ENCODE measurements at regions not wholly inside any gene's neighbourhood (a gene's known extent, or its start where the extent isn't known, plus 50 kb on each side); places are given as distances from the start of the nearest gene placed in this dataset.

DNA sequence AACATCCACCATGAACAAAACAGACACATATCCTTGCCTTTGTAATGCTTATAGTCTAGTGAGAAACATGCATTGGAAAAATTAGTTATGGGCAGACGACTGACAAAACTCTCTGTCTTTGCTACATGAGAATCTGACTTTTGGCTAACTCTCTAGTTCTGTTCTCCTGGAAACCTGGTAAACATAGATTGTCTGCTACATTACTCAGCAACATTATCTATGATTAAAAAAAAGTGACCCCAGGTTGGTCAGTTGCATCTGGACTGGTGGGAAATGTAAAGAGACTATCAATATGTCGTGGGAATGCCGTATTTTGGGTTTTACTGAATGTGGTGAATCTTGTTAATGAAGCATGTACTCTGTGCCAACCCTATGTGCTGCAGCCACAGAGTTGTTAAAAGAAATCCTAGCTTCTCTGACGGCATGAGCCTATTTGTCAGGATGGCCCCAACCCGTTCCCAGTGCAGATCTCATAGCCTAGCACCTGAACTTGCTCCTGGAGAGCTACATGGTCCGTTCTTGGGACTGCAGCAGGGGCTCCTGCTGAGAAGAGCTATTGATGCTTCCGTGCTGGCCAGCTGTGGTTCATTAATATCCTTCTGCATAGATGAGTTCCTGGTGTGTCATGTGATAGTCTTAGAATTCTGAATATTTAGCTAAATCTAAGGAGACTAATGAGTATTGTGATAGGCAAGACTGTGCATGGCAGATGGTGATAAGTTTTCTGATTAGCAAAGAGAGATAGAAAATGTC, 311.7 kb upstream of the ZNF717 start:
- no peak overlapping the region for H3K4me3 ChIP-seq (ENCODE audit: low read depth, low read length)
- TF ChIP-seq, protein P1, sequence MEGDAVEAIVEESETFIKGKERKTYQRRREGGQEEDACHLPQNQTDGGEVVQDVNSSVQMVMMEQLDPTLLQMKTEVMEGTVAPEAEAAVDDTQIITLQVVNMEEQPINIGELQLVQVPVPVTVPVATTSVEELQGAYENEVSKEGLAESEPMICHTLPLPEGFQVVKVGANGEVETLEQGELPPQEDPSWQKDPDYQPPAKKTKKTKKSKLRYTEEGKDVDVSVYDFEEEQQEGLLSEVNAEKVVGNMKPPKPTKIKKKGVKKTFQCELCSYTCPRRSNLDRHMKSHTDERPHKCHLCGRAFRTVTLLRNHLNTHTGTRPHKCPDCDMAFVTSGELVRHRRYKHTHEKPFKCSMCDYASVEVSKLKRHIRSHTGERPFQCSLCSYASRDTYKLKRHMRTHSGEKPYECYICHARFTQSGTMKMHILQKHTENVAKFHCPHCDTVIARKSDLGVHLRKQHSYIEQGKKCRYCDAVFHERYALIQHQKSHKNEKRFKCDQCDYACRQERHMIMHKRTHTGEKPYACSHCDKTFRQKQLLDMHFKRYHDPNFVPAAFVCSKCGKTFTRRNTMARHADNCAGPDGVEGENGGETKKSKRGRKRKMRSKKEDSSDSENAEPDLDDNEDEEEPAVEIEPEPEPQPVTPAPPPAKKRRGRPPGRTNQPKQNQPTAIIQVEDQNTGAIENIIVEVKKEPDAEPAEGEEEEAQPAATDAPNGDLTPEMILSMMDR (conservative IDR thresholded peaks at IDR 0.05; ENCODE audit: low read depth, low read length) = no peak
- peak; percentile 77 for DNase-seq (ENCODE audit: low read depth)

DNA sequence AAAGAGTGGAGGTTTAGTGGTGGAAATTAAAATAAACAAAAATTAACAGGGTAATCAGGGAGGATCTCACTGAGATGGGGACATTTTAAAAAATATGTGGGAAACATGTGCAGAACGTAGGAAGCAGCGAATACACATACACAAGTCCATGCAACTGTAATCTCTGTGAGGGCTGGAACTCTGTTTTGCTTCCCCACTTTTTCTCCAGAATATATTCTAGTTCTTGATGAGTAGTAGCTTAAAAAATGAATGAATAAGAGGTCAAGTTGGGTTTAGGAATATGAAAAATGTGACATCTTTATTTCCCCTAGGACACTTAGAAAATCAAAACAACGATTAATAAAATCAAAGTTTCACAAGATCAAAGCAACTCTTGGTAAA, 312.2 kb upstream of the ZNF717 start:
- no peak overlapping the region for H3K4me3 ChIP-seq (ENCODE audit: low read depth, low read length)
- TF ChIP-seq, protein P1 (conservative IDR thresholded peaks at IDR 0.05; ENCODE audit: low read depth, low read length) = no peak
- peak; percentile 54 for DNase-seq (ENCODE audit: low read depth)

DNA sequence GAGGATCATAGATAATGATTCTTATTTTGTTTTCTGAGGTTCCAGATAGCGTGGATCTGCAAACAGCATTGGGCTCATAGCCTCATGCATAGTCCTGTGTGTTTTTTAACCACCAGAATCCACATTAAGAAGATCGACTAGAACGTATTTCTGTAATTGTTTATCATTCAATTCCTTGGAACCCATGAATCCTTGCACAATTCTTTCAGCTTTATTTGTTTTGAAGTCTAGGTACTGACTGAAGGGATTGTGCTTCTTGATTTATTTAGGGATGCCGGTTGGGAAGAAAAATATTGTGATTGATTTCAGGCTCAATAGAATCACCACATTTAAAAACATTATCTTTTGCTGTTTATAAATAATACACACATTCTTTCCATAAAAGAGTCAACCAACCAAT, 314.6 kb upstream of the ZNF717 start:
- DNase-seq (ENCODE audit: low read depth) = no peak
- no peak overlapping the region for H3K4me3 ChIP-seq (ENCODE audit: low read depth, low read length)
- TF ChIP-seq, protein P1 (conservative IDR thresholded peaks at IDR 0.05; ENCODE audit: low read depth, low read length) = no peak

DNA sequence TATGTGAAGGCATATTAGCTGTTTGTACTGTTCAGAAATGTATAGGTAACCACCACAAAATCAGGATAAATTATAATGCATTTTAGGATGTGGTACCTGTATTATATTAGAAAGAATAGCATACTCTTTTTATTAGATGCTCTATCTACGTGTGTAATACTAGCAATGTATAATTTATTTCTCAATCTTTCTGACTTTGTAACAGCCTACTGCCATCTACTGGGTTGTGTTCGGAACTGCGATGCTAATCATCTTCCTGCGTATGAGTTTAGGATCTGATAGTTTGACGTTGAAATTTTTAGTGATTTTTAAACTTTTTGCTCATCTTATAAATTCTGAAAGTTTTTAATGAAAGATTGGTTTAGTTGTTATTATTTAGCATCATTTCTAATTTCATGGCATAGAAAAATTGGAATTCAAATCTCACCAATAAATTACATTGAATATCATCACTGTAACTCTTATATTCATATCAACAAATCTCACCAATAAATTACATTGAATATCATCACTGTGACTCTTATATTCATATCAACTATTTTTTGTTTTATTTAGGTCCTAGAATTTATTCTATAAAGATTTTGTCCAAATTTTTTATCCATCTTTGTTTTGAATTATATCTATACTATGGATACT, 322.7 kb upstream of the ZNF717 start:
- TF ChIP-seq, protein P1 (conservative IDR thresholded peaks at IDR 0.05; ENCODE audit: low read depth, low read length) = peak; percentile 90
- peak; percentile 82 for DNase-seq (ENCODE audit: low read depth)
- H3K4me3 ChIP-seq (ENCODE audit: low read depth, low read length) = no peak overlapping the region

DNA sequence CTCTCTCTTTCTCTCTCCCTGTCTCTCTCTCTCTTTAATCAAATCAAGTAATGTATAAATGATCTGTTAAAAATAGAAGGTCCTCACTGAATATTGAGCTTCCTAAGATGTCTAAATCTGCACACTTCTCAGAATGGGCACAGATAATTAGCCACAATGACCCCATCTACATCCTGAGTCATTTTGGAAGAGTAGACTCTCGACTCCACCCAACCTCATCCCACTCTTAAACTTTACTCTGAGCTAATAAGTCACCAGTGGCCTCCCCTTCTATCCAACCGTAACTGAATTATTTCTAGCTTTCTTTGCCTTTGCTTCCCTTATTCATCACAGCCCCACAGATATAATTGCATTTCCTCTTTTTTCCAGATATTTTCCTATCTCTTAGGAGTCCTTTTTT, 326.5 kb upstream of the ZNF717 start:
- H3K4me3 ChIP-seq (ENCODE audit: low read depth, low read length) = no peak overlapping the region
- no peak for DNase-seq (ENCODE audit: low read depth)
- TF ChIP-seq, protein P1 (conservative IDR thresholded peaks at IDR 0.05; ENCODE audit: low read depth, low read length) = no peak

DNA sequence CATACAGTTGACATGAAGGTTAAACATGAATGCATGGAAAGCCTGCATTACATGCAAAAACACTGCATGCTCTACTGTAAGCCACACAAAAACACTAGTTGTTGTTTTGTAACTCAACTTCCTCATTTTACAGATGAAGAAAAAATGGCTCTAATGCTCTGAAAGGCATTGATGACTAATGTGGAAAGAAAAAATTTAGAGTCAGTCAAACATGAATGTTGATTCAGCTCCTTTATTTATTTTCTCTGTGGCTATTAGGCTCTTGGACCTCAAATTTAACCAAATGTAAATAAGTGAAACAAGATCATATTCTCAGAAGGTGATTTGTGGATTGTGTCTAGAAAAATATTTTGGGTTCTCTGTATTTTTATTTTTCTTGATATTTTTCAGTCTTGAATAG, 336.7 kb upstream of the ZNF717 start:
- TF ChIP-seq, protein P1 (conservative IDR thresholded peaks at IDR 0.05; ENCODE audit: low read depth, low read length) = no peak
- no peak overlapping the region for H3K4me3 ChIP-seq (ENCODE audit: low read depth, low read length)
- peak; percentile 62 for DNase-seq (ENCODE audit: low read depth)

DNA sequence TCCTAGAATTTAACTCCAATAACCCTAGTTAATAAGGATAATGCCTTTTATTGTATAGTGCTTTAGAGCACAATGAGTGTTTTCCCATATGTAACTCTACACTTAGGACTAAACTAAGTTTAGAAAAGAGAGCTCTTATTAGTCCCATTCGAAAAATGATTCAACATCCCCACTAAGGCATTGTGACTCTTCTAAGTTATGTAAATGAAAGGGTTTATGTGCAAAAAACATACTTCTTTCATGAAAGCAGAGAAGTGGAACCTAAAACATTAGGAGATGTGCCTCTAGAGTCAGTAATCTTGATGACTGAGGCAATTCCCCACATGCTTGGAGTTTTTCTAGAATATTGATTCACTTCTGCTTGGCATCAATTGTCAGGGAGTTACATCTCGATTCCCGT, 344.1 kb upstream of the ZNF717 start:
- TF ChIP-seq, protein P1 (conservative IDR thresholded peaks at IDR 0.05; ENCODE audit: low read depth, low read length) = no peak
- no peak overlapping the region for H3K4me3 ChIP-seq (ENCODE audit: low read depth, low read length)
- DNase-seq (ENCODE audit: low read depth) = no peak
